Neural progenitor cell (in vitro differentiated cells): ENCODE measurements at regions not wholly inside any gene's neighbourhood (a gene's known extent, or its start where the extent isn't known, plus 50 kb on each side); places are given as distances from the start of the nearest gene placed in this dataset.

Experiments
- CTCF ChIP-seq: fragments of 200-600 bp; sonication (generic); IDR thresholded peaks from 2 replicates; pipeline ENCODE4 v1.5.1; 2017; ENCODE audit warnings: antibody characterized with exemption, mild to moderate bottlenecking
- EZH2 ChIP-seq: fragments of 200-600 bp; sonication (generic); IDR thresholded peaks from 2 replicates; pipeline ENCODE4 v1.6.1; 2017; ENCODE audit warnings: antibody characterized with exemption, mild to moderate bottlenecking, moderate library complexity

GRCh38 chr9:86809151-86809550 lies 138.2 kb downstream of the GAS1 start:
- no peak for TF ChIP-seq EZH2
- no peak for TF ChIP-seq CTCF
